IMR-90 (cell line): ENCODE measurements at regions not wholly inside any gene's neighbourhood (a gene's known extent, or its start where the extent isn't known, plus 50 kb on each side); places are given as distances from the start of the nearest gene placed in this dataset.

Experiments used
- ATAC-seq: fragments of 200-7000 bp; cut with Tn5 transposase; 2 replicates; pipeline ENCODE4 v1.9.1; 2020; ENCODE audit warnings: low read depth, mild to moderate bottlenecking, moderate library complexity
- BruUV-seq: library from RNA; stranded (reverse); fragments of 400-500 nt; replicated peaks from 2 replicates; lab custom pipeline; 2021; lab: Mats Ljungman, UMichigan
- CTCF ChIA-PET: fragments of 300-600 bp; formaldehyde crosslinking; extraction: SDS; loops from one replicate; lab custom pipeline; 2021; ENCODE audit warnings: antibody characterized with exemption; lab: Yijun Ruan, JAX
- POLR2A ChIA-PET: fragments of 300-600 bp; sonication (Branson Sonifier 250); formaldehyde crosslinking; loops from one replicate; lab custom pipeline; 2022; ENCODE audit warnings: antibody characterized with exemption; ENCODE audit not compliant: unreplicated experiment; lab: Charles Lee
- DNase-seq: peaks from one replicate; pipeline ENCODE4 v3.0.0; 2013
- H2AFZ ChIP-seq: replicated peaks from 2 replicates; pipeline ENCODE3; 2013; ENCODE audit warnings: low read length, mild to moderate bottlenecking; ENCODE audit not compliant: poor library complexity
- H2AK5ac ChIP-seq: 2 replicates; pipeline ENCODE4 v1.6.1; 2013; ENCODE audit warnings: low read depth, low read length, inconsistent platforms
- H2AK9ac ChIP-seq: replicated peaks from 2 replicates; pipeline ENCODE3; 2013; ENCODE audit warnings: mild to moderate bottlenecking, low read depth, low read length, moderate library complexity; ENCODE audit not compliant: poor library complexity
- H2BK120ac ChIP-seq: 2 replicates; pipeline ENCODE4 v1.6.1; 2013; ENCODE audit warnings: low read depth, low read length, inconsistent platforms
- H2BK15ac ChIP-seq: 3 replicates; pipeline ENCODE4 v1.6.1; 2013; ENCODE audit warnings: low read depth, low read length, inconsistent platforms
- H2BK20ac ChIP-seq: 2 replicates; pipeline ENCODE4 v1.6.1; 2013; ENCODE audit warnings: low read depth, mild to moderate bottlenecking, inconsistent platforms, low read length, moderate library complexity
- H2BK5ac ChIP-seq: 2 replicates; pipeline ENCODE4 v1.6.1; 2013; ENCODE audit warnings: mild to moderate bottlenecking, low read depth, low read length, inconsistent platforms; ENCODE audit not compliant: poor library complexity, severe bottlenecking
- H3K14ac ChIP-seq: replicated peaks from 2 replicates; pipeline ENCODE4 v1.6.1; 2013; ENCODE audit warnings: low read depth, low read length, inconsistent platforms
- H3K18ac ChIP-seq: 2 replicates; pipeline ENCODE4 v1.6.1; 2013; ENCODE audit warnings: low read depth, low read length, control low read depth
- H3K23ac ChIP-seq: 2 replicates; pipeline ENCODE4 v1.6.1; 2013; ENCODE audit warnings: low read depth, low read length, inconsistent platforms
- H3K27ac ChIP-seq: 2 replicates; pipeline ENCODE4 v1.5.1; 2013; ENCODE audit warnings: mild to moderate bottlenecking, control low read depth, low read length; ENCODE audit not compliant: insufficient read depth
- H3K27me3 ChIP-seq: 2 replicates; pipeline ENCODE4 v1.6.1; 2013; ENCODE audit warnings: low read length; ENCODE audit not compliant: control insufficient read depth, insufficient read depth
- H3K36me3 ChIP-seq: 2 replicates; pipeline ENCODE4 v1.6.1; 2013; ENCODE audit warnings: low read length, mixed read lengths; ENCODE audit not compliant: control insufficient read depth, insufficient read depth
- H3K4ac ChIP-seq: 2 replicates; pipeline ENCODE4 v1.6.1; 2013; ENCODE audit warnings: low read depth, low read length, inconsistent platforms
- H3K4me1 ChIP-seq: 2 replicates; pipeline ENCODE4 v1.6.1; 2013; ENCODE audit warnings: low read length, mixed read lengths; ENCODE audit not compliant: control insufficient read depth, insufficient read depth
- H3K4me2 ChIP-seq: 2 replicates; pipeline ENCODE4 v1.6.1; 2013; ENCODE audit warnings: low read depth, mild to moderate bottlenecking, control low read depth, low read length, moderate library complexity
- H3K4me3 ChIP-seq: 2 replicates; pipeline ENCODE4 v1.5.1; 2013; ENCODE audit warnings: low read depth, mild to moderate bottlenecking, control low read depth, low read length, moderate library complexity; ENCODE audit not compliant: insufficient read depth
- H3K56ac ChIP-seq: 2 replicates; pipeline ENCODE4 v1.6.1; 2013; ENCODE audit warnings: low read length, inconsistent platforms; ENCODE audit not compliant: insufficient read depth; ENCODE audit errors: extremely low read depth
- H3K79me1 ChIP-seq, 2 experiments: 2 replicates each; pipeline ENCODE4 v1.6.1; 2013; ENCODE audit warnings: low read length in 2 of 2, inconsistent platforms in 1 of 2, low read depth in 1 of 2
- H3K9ac ChIP-seq: 2 replicates; pipeline ENCODE4 v1.6.1; 2013; ENCODE audit warnings: low read depth, low read length, control low read depth
- H3K9me1 ChIP-seq: 2 replicates; pipeline ENCODE4 v1.6.1; 2013; ENCODE audit warnings: low read length, inconsistent platforms; ENCODE audit not compliant: insufficient read depth
- H3K9me3 ChIP-seq: 2 replicates; pipeline ENCODE4 v1.6.1; 2013; ENCODE audit warnings: low read length; ENCODE audit not compliant: control insufficient read depth, insufficient read depth
- H4K20me1 ChIP-seq: 2 replicates; pipeline ENCODE4 v1.6.1; 2013; ENCODE audit warnings: low read length, inconsistent platforms; ENCODE audit not compliant: insufficient read depth
- H4K5ac ChIP-seq: 2 replicates; pipeline ENCODE4 v1.6.1; 2013; ENCODE audit warnings: mild to moderate bottlenecking, low read depth, low read length, control low read depth
- H4K8ac ChIP-seq, 2 experiments: 2 replicates each; pipeline ENCODE4 v1.6.1; 2013; ENCODE audit warnings: low read depth in 2 of 2, low read length in 2 of 2, control low read depth in 1 of 2, inconsistent platforms in 1 of 2
- H4K91ac ChIP-seq: 2 replicates; pipeline ENCODE4 v1.6.1; 2013; ENCODE audit warnings: low read depth, low read length, inconsistent platforms; ENCODE audit not compliant: insufficient read depth
- BHLHE40 ChIP-seq: fragments of 150-350 bp; IDR thresholded peaks from 2 replicates; pipeline ENCODE4 v1.6.1; 2016; ENCODE audit warnings: mild to moderate bottlenecking, low read depth, low read length
- CEBPB ChIP-seq: IDR thresholded peaks from 2 replicates; pipeline ENCODE4 v1.6.1; 2012; ENCODE audit warnings: low read depth, low read length, improper control_type of control experiment
- CHD1 ChIP-seq: IDR thresholded peaks from 2 replicates; pipeline ENCODE4 v1.6.1; 2012; ENCODE audit warnings: low read depth, low read length, improper control_type of control experiment
- CTCF ChIP-seq: conservative IDR thresholded peaks from 2 replicates; pipeline ENCODE4 v1.5.1; 2012; ENCODE audit warnings: mild to moderate bottlenecking, low read depth, low read length, improper control_type of control experiment
- ELK1 ChIP-seq: fragments of 150-350 bp; IDR thresholded peaks from 2 replicates; pipeline ENCODE4 v1.6.1; 2016; ENCODE audit warnings: low read depth, mild to moderate bottlenecking, low read length, moderate library complexity, borderline replicate concordance
- FOS ChIP-seq: fragments of 150-350 bp; IDR thresholded peaks from 2 replicates; pipeline ENCODE4 v1.6.1; 2016; ENCODE audit warnings: low read depth, low read length
- MAFK ChIP-seq: IDR thresholded peaks from 2 replicates; pipeline ENCODE4 v1.6.1; 2012; ENCODE audit warnings: low read depth, low read length, improper control_type of control experiment
- MAZ ChIP-seq: IDR thresholded peaks from 2 replicates; pipeline ENCODE4 v1.6.1; 2012; ENCODE audit warnings: low read depth, mild to moderate bottlenecking, low read length, improper control_type of control experiment, moderate library complexity, borderline replicate concordance
- MXI1 ChIP-seq: IDR thresholded peaks from 2 replicates; pipeline ENCODE4 v1.6.1; 2012; ENCODE audit warnings: low read depth, mild to moderate bottlenecking, low read length, moderate library complexity, borderline replicate concordance
- NFE2L2 ChIP-seq: fragments of 150-350 bp; IDR thresholded peaks from 2 replicates; pipeline ENCODE4 v1.6.1; 2016; ENCODE audit warnings: low read depth, mild to moderate bottlenecking, low read length
- POLR2A ChIP-seq: IDR thresholded peaks from 2 replicates; pipeline ENCODE4 v1.6.1; 2012; ENCODE audit warnings: mild to moderate bottlenecking, low read depth, low read length
- RAD21 ChIP-seq: IDR thresholded peaks from 2 replicates; pipeline ENCODE4 v1.6.1; 2012; ENCODE audit warnings: low read length, improper control_type of control experiment
- RCOR1 ChIP-seq: IDR thresholded peaks from 2 replicates; pipeline ENCODE4 v1.6.1; 2012; ENCODE audit warnings: mild to moderate bottlenecking, low read length, improper control_type of control experiment; ENCODE audit not compliant: insufficient replicate concordance
- RFX5 ChIP-seq: IDR thresholded peaks from 2 replicates; pipeline ENCODE4 v1.8.0; 2012; ENCODE audit warnings: low read depth, mild to moderate bottlenecking, low read length, moderate library complexity
- SMC3 ChIP-seq: fragments of 150-350 bp; IDR thresholded peaks from 2 replicates; pipeline ENCODE4 v1.6.1; 2016; ENCODE audit warnings: low read depth, mild to moderate bottlenecking, antibody characterized with exemption, low read length, moderate library complexity
- USF2 ChIP-seq: fragments of 150-350 bp; IDR thresholded peaks from 2 replicates; pipeline ENCODE4 v1.6.1; 2017; ENCODE audit warnings: mild to moderate bottlenecking, antibody characterized with exemption, low read length, low read depth
- WGBS, 2 experiments: methylation state at CpG; one replicate each; pipeline versions ENCODE4 v1.1.5 to v1.1.7; 2013; ENCODE audit warnings: missing lambda C conversion rate in 2 of 2; ENCODE audit not compliant: insufficient read length in 1 of 2; ENCODE audit errors: extremely low coverage in 2 of 2; 5-methylcytosine and 5-hydroxymethylcytosine counted together
- dilution Hi-C: fragments of 300-500 bp; cut with HindIII; formaldehyde crosslinking; loops from one replicate; pipeline ENCODE4 v1.14.3; 2018; ENCODE audit warnings: low sequenced_read_pairs; ENCODE audit not compliant: unreplicated experiment
- in situ Hi-C: fragments of 300-500 bp; cut with MboI; formaldehyde crosslinking; loops from 3 replicates; pipeline ENCODE4 v1.14.3; 2019; ENCODE audit warnings: low sequenced_read_pairs, inconsistent platforms, mixed read lengths
- intact Hi-C: fragments of 100-400 bp; cut with micrococcal nuclease; formaldehyde crosslinking; loops from 2 replicates; pipeline ENCODE4 v1.10.0; 2022

- Histone ChIP-seq H2BK15ac (no peak overlapping the region), H3K4ac (no peak overlapping the region), H3K4me2 (no peak overlapping the region), H3K27ac (no peak overlapping the region), H3K9ac (no peak overlapping the region), H3K9me3 (no peaks in the 10 kb centered on the region), H3K79me1 (no peaks in the 10 kb centered on the region), H2AK9ac (no peak overlapping the region), H2AFZ (no peak overlapping the region), H3K56ac (no peak overlapping the region), H2BK120ac (no peak overlapping the region), H4K5ac (no peak overlapping the region), H3K36me3 (no peaks in the 10 kb centered on the region), H3K4me1 (no peaks in the 10 kb centered on the region), H2AK5ac (no peak overlapping the region), H3K4me3 (no peak overlapping the region), H4K91ac (no peak overlapping the region), H2BK5ac (no peak overlapping the region), H3K14ac (no peak overlapping the region), H3K9me1 (no peaks in the 10 kb centered on the region), H3K18ac (no peak overlapping the region), H4K20me1 (no peaks in the 10 kb centered on the region), H2BK20ac (no peak overlapping the region), H3K27me3 (no peaks in the 10 kb centered on the region), H4K8ac (no peak overlapping the region), H3K23ac (no peak overlapping the region)
- ChIA-PET CTCF (no interaction called here), POLR2A (no interaction called here)
- in situ Hi-C loops (no loop called here), intact Hi-C loops (loop anchor here (5.0 kb wide), 1 partner anchor 272 kb away; no protein-coding TSS in a partner anchor), dilution Hi-C loops (no loop called here)
- 0% methylated on average over 1 of the region's 2 CpGs; no CpG with 5 or more reads in 1 of the 2 experiments for WGBS, 2 experiments
- DNase-seq, result no peak
- no peak for ATAC-seq
- BruUV-seq, result no TSS peak
- TF ChIP-seq ELK1, result no peak
- no peak for TF ChIP-seq MXI1
- TF ChIP-seq USF2, result no peak
- TF ChIP-seq CHD1, result no peak
- TF ChIP-seq RAD21, result no peak
- TF ChIP-seq SMC3, result no peak
- no peak for TF ChIP-seq MAZ
- no peak for TF ChIP-seq NFE2L2
- no peak for TF ChIP-seq CEBPB
- no peak for TF ChIP-seq RFX5
- no peak for TF ChIP-seq POLR2A
- no peak for TF ChIP-seq CTCF
- TF ChIP-seq BHLHE40, result no peak
- no peak for TF ChIP-seq MAFK
- no peak for TF ChIP-seq FOS
- TF ChIP-seq RCOR1, result no peak
These were observed 139.1 kb upstream of the STK32A start for GRCh38 chr5:147095740-147096139.
